ENCODE measurements at regions not wholly inside any gene's neighbourhood (a gene's known extent, or its start where the extent isn't known, plus 50 kb on each side); places are given as distances from the start of the nearest gene placed in this dataset.

DNA sequence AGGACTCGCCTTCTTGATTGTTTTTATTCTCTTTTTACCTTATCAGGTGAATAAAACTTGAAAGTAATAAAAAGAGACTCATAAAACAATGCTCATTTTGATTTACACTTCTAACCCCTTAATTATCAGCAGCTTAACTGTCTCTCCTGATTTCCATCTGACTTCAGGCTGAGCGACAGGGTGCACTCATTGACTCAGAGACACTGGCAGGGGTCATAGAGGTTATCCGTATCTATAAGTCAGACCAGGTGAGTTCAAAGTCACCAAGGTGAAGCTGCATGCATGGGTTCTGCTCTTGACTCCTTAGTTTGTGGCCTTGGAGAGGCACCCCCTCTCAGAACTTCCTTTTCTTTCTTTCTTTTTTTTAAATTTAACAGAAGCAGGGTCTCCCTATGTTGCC is 116.4 kb upstream of the SLC34A2 start (continued):
- TF ChIP-seq EZH2phosphoT487 (IDR thresholded peaks at IDR 0.05; ENCODE audit: unreplicated experiment) = no peak
- TF ChIP-seq, protein P1, sequence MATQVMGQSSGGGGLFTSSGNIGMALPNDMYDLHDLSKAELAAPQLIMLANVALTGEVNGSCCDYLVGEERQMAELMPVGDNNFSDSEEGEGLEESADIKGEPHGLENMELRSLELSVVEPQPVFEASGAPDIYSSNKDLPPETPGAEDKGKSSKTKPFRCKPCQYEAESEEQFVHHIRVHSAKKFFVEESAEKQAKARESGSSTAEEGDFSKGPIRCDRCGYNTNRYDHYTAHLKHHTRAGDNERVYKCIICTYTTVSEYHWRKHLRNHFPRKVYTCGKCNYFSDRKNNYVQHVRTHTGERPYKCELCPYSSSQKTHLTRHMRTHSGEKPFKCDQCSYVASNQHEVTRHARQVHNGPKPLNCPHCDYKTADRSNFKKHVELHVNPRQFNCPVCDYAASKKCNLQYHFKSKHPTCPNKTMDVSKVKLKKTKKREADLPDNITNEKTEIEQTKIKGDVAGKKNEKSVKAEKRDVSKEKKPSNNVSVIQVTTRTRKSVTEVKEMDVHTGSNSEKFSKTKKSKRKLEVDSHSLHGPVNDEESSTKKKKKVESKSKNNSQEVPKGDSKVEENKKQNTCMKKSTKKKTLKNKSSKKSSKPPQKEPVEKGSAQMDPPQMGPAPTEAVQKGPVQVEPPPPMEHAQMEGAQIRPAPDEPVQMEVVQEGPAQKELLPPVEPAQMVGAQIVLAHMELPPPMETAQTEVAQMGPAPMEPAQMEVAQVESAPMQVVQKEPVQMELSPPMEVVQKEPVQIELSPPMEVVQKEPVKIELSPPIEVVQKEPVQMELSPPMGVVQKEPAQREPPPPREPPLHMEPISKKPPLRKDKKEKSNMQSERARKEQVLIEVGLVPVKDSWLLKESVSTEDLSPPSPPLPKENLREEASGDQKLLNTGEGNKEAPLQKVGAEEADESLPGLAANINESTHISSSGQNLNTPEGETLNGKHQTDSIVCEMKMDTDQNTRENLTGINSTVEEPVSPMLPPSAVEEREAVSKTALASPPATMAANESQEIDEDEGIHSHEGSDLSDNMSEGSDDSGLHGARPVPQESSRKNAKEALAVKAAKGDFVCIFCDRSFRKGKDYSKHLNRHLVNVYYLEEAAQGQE (IDR thresholded peaks at IDR 0.05; ENCODE audit: unreplicated experiment) = no peak
- no peak for TF ChIP-seq EZH2 (IDR thresholded peaks at IDR 0.05; ENCODE audit: low read depth, unreplicated experiment)
- TF ChIP-seq, protein P2, sequence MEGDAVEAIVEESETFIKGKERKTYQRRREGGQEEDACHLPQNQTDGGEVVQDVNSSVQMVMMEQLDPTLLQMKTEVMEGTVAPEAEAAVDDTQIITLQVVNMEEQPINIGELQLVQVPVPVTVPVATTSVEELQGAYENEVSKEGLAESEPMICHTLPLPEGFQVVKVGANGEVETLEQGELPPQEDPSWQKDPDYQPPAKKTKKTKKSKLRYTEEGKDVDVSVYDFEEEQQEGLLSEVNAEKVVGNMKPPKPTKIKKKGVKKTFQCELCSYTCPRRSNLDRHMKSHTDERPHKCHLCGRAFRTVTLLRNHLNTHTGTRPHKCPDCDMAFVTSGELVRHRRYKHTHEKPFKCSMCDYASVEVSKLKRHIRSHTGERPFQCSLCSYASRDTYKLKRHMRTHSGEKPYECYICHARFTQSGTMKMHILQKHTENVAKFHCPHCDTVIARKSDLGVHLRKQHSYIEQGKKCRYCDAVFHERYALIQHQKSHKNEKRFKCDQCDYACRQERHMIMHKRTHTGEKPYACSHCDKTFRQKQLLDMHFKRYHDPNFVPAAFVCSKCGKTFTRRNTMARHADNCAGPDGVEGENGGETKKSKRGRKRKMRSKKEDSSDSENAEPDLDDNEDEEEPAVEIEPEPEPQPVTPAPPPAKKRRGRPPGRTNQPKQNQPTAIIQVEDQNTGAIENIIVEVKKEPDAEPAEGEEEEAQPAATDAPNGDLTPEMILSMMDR (conservative IDR thresholded peaks at IDR 0.05; ENCODE audit: low read depth in 2 of 2) = no peak
- no peak for TF ChIP-seq POLR2AphosphoS5 (IDR thresholded peaks at IDR 0.05; ENCODE audit: low read depth)
- TF ChIP-seq JUNB (IDR thresholded peaks at IDR 0.05; ENCODE audit: unreplicated experiment) = no peak
- TF ChIP-seq, protein P3, sequence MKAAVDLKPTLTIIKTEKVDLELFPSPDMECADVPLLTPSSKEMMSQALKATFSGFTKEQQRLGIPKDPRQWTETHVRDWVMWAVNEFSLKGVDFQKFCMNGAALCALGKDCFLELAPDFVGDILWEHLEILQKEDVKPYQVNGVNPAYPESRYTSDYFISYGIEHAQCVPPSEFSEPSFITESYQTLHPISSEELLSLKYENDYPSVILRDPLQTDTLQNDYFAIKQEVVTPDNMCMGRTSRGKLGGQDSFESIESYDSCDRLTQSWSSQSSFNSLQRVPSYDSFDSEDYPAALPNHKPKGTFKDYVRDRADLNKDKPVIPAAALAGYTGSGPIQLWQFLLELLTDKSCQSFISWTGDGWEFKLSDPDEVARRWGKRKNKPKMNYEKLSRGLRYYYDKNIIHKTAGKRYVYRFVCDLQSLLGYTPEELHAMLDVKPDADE (IDR thresholded peaks at IDR 0.05) = no peak
- TF ChIP-seq NANOG (IDR thresholded peaks at IDR 0.05; ENCODE audit: borderline replicate concordance) = no peak

DNA sequence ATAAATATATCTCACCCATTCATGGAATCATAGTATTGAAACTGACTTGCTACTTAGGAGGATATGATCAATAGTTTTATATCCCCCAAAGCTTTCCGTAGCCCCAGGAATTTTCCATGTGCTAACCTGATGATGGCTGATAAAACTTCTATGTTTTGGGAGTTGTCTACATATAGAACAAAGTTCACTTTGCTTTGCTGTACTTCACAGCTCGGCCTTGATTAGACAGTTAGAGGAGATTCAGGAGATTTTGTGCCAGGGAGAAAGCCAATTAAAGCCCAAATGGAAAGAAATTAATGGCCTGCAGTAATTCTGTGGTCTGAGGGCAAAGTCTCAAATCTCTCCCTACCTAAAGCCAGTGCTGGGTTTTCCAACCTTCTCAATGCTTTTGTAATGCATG is 114.9 kb upstream of the SLC34A2 start:
- Mint-ChIP-seq H3K36me3 (ENCODE audit: low read depth) (no peaks in the 10 kb centered on the region), H3K27me3 (ENCODE audit: insufficient read depth, low read depth, poor library complexity) (peaks cover 4% of the 10 kb centered on the region), H3K4me1 (peaks cover 9% of the 10 kb centered on the region), H3K4me3 (no peak overlapping the region), H3K27ac (no peak overlapping the region), H3K9me3 (0 out of 3 replicates have a peak, but pooled peaks cover 3% of the 10 kb centered on the region)
- no peaks in the 10 kb centered on the region for H3K4me1 ChIP-seq (ENCODE audit: insufficient read depth)
- no peak overlapping the region for H3K4me2 ChIP-seq
- H3K36me3 ChIP-seq (ENCODE audit: insufficient read depth) = no peaks in the 10 kb centered on the region
- ATAC-seq (no peak), DNase-seq (ENCODE audit: low spot score) (no peak)
- no peak overlapping the region for H3K4me3 ChIP-seq
- no peak overlapping the region; the same call in 1 of the 2 replicates for H2AFZ ChIP-seq
- no peaks in the 10 kb centered on the region for H3F3A ChIP-seq (replicated peaks; ENCODE audit: low read depth)
- TF ChIP-seq EZH2 (IDR thresholded peaks at IDR 0.05; ENCODE audit: low read depth, unreplicated experiment) = no peak
- H3K27ac ChIP-seq (ENCODE audit: low read depth) = no peak overlapping the region
- H3K27me3 ChIP-seq (ENCODE audit: insufficient read depth) = no peaks in the 10 kb centered on the region
- H3K79me2 ChIP-seq (replicated peaks; ENCODE audit: insufficient read depth) = no peaks in the 10 kb centered on the region
- no peaks in the 10 kb centered on the region for H3K9me2 ChIP-seq (ENCODE audit: insufficient read depth)
- no peaks in the 10 kb centered on the region for H4K20me1 ChIP-seq (replicated peaks; ENCODE audit: insufficient read depth)
